ENCODE measurements at regions not wholly inside any gene's neighbourhood (a gene's known extent, or its start where the extent isn't known, plus 50 kb on each side); places are given as distances from the start of the nearest gene placed in this dataset.
A peak's percentile ranks its signal among the peaks of the same experiment; 100 is the strongest.

DNA sequence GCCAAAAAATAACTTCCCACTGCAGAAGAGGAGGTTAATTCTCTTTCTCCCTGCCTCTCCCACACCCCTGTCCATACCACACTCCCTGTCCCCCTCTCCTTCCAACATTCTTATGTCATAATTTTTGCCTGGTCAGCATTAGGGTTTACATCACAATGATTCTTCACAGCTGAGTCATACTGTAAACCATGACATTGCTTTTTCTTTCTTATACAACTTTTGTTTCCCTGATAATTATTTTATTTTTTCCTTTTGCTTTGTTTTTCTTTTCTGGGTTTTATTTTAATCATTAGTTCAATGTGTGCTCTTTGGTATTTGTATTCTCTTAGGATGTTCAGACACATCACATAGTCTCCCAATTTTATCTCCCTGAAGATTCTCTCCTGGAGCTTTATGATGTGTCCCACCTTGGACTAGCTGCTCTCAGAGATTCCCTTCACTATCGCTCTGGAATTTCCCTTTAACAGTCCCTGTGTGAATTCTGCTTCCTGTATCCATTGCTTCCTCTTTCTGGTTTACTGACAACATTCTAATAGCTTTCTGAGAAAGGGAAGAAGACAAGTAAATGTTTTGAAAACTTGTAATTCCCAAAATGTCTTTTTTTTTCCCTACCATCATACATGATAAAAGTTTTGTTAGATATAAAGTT lies 70.7 kb downstream of the SOX2 start:
- peak overlapping the region; percentile 40 for H3K27ac ChIP-seq (ENCODE audit: poor library complexity, severe bottlenecking)
- no peaks in the 10 kb centered on the region for H3K9me3 ChIP-seq (ENCODE audit: severe bottlenecking)
- H3K36me3 ChIP-seq (ENCODE audit: low read depth): no peaks in the 10 kb centered on the region
- ATAC-seq (ENCODE audit: low read depth): peak; percentile 60; the same call in 2 of the 3 replicates
- DNase-seq (ENCODE audit: low spot score): no peak
- no peaks in the 10 kb centered on the region for H3K27me3 ChIP-seq (ENCODE audit: insufficient read depth, poor library complexity, severe bottlenecking)
- TF ChIP-seq, protein P1, sequence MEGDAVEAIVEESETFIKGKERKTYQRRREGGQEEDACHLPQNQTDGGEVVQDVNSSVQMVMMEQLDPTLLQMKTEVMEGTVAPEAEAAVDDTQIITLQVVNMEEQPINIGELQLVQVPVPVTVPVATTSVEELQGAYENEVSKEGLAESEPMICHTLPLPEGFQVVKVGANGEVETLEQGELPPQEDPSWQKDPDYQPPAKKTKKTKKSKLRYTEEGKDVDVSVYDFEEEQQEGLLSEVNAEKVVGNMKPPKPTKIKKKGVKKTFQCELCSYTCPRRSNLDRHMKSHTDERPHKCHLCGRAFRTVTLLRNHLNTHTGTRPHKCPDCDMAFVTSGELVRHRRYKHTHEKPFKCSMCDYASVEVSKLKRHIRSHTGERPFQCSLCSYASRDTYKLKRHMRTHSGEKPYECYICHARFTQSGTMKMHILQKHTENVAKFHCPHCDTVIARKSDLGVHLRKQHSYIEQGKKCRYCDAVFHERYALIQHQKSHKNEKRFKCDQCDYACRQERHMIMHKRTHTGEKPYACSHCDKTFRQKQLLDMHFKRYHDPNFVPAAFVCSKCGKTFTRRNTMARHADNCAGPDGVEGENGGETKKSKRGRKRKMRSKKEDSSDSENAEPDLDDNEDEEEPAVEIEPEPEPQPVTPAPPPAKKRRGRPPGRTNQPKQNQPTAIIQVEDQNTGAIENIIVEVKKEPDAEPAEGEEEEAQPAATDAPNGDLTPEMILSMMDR (IDR thresholded peaks at IDR 0.05; ENCODE audit: poor library complexity, severe bottlenecking): no peak
- no peak overlapping the region for H3K4me3 ChIP-seq (ENCODE audit: severe bottlenecking)
- peaks cover 11% of the 10 kb centered on the region for H3K4me1 ChIP-seq (ENCODE audit: insufficient read depth, poor library complexity, severe bottlenecking)

DNA sequence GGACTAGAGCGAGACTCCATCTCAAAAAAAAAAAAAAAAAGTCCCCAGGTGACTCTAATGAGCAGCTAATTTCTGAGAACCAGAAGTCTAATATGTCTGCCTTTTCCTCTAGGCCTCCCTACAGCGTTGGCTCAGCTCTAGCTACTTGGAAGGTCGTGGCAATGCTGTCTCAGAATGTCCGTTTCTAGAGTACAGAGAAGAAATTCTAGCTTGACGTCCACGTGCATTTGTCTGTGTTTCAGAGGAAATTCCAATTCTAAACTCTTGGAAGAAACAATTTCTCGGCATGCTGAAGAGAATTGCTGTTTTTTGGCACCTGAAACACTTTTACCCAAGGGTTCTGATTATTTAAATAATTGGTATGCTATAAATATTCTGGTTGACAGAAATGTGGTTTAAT lies 78.8 kb downstream of the SOX2 start:
- Histone ChIP-seq H3K4me3 (ENCODE audit: severe bottlenecking) (no peak overlapping the region), H3K36me3 (ENCODE audit: low read depth) (no peaks in the 10 kb centered on the region), H3K27ac (ENCODE audit: poor library complexity, severe bottlenecking) (no peak overlapping the region), H3K27me3 (ENCODE audit: insufficient read depth, poor library complexity, severe bottlenecking) (no peaks in the 10 kb centered on the region), H3K9me3 (ENCODE audit: severe bottlenecking) (no peaks in the 10 kb centered on the region), H3K4me1 (ENCODE audit: insufficient read depth, poor library complexity, severe bottlenecking) (no peaks in the 10 kb centered on the region)
- TF ChIP-seq, protein P1 (IDR thresholded peaks at IDR 0.05; ENCODE audit: poor library complexity, severe bottlenecking): no peak
- DNase-seq (ENCODE audit: low spot score): no peak
- ATAC-seq (ENCODE audit: low read depth): no peak

DNA sequence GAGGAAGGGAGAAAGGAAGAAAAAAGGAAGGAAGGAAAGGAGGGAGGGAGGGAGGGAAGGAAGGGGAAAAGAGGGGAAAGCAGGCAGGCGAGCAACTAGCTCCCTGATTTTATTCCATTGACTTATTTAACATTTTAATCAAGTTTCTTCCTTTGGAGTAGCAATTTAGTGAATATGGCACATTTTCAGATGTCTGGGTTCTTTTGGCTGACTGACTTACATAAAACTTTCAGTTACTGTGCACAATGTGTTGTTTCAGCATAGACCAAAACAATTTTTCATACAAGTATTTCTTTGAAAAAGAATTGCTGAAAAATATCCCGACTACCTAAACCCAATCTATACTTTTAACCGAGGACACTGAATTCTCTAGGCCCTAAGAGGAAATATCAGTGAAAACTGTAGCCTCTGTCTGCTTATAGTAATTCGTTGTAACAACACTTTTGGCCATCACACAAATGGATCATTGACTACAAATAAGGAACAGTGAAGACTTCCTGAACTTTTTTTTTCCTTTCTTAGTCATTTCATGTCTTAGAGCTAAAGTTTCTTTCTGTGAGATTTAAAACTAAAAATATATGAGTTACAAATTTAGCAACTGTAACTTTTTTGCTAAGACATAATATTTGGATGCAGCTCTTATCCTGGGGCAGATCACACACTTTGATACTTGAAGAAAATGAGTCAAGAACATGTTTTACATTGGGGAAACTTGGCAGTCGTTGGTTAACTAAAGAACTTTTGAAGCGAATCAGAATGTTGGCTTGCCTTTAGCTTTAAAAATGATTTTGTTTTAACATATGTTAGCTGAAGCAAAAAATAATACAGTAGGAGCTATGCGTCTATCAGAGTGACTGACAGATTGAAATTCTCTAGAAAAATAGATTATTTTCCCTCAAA lies 79.6 kb downstream of the SOX2 start:
- H3K36me3 ChIP-seq (ENCODE audit: low read depth): no peaks in the 10 kb centered on the region
- no peak for DNase-seq (ENCODE audit: low spot score)
- H3K9me3 ChIP-seq (ENCODE audit: severe bottlenecking): no peaks in the 10 kb centered on the region
- TF ChIP-seq, protein P1 (IDR thresholded peaks at IDR 0.05; ENCODE audit: poor library complexity, severe bottlenecking): no peak
- H3K27ac ChIP-seq (ENCODE audit: poor library complexity, severe bottlenecking): no peak overlapping the region
- no peaks in the 10 kb centered on the region for H3K27me3 ChIP-seq (ENCODE audit: insufficient read depth, poor library complexity, severe bottlenecking)
- H3K4me1 ChIP-seq (ENCODE audit: insufficient read depth, poor library complexity, severe bottlenecking): no peaks in the 10 kb centered on the region
- no peak overlapping the region for H3K4me3 ChIP-seq (ENCODE audit: severe bottlenecking)
- ATAC-seq (ENCODE audit: low read depth): no peak

DNA sequence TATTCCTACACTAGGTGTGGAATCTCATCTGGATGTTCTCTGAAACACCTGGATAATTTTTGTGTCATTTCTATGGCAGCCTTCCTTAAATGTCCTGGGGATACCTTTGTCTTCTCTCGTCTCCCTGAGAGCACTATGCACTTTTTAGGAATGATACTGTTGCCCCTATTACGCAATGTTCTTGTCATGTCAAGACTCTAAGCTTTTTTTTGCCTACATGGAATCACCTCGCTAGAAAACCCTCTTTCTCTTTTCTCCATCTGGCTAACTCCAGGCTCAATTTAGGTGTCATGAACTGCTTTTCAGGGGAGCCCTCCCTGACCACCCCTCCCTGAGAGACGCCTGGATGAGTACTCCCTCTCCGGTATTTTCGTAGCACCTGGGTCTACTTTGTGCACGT lies 81.3 kb downstream of the SOX2 start:
- no peak overlapping the region for H3K27ac ChIP-seq (ENCODE audit: poor library complexity, severe bottlenecking)
- H3K36me3 ChIP-seq (ENCODE audit: low read depth): no peaks in the 10 kb centered on the region
- H3K4me1 ChIP-seq (ENCODE audit: insufficient read depth, poor library complexity, severe bottlenecking): no peaks in the 10 kb centered on the region
- DNase-seq (ENCODE audit: low spot score) (no peak), ATAC-seq (ENCODE audit: low read depth) (no peak)
- no peaks in the 10 kb centered on the region for H3K27me3 ChIP-seq (ENCODE audit: insufficient read depth, poor library complexity, severe bottlenecking)
- no peaks in the 10 kb centered on the region for H3K9me3 ChIP-seq (ENCODE audit: severe bottlenecking)
- H3K4me3 ChIP-seq (ENCODE audit: severe bottlenecking): no peak overlapping the region
- TF ChIP-seq, protein P1 (IDR thresholded peaks at IDR 0.05; ENCODE audit: poor library complexity, severe bottlenecking): no peak

All from RWPE2 (cell line).